H9 (cell line): ENCODE measurements at regions not wholly inside any gene's neighbourhood (a gene's known extent, or its start where the extent isn't known, plus 50 kb on each side); places are given as distances from the start of the nearest gene placed in this dataset.

ENCODE experiments used
- DNase-seq: peaks from one replicate; pipeline ENCODE4 v3.0.0-alpha.2; 2017
- H2AFZ ChIP-seq: one replicate; pipeline ENCODE4 v1.6.1; 2013; ENCODE audit warnings: mild to moderate bottlenecking, low read length, control low read depth, moderate library complexity
- H2AK5ac ChIP-seq: 2 replicates; pipeline ENCODE4 v1.6.1; 2013; ENCODE audit warnings: low read length, control low read depth, mixed read lengths; ENCODE audit not compliant: insufficient read length
- H2BK120ac ChIP-seq: one replicate; pipeline ENCODE4 v1.6.1; 2013; ENCODE audit warnings: low read depth, mild to moderate bottlenecking, low read length, control low read depth, inconsistent platforms; ENCODE audit not compliant: poor library complexity, severe bottlenecking
- H2BK12ac ChIP-seq: 2 replicates; pipeline ENCODE4 v1.6.1; 2013; ENCODE audit warnings: low read length, control low read depth, mixed read lengths, low read depth; ENCODE audit not compliant: insufficient read length
- H2BK15ac ChIP-seq: 2 replicates; pipeline ENCODE4 v1.6.1; 2013; ENCODE audit warnings: low read depth, low read length, control low read depth
- H2BK20ac ChIP-seq: one replicate; pipeline ENCODE4 v1.6.1; 2013; ENCODE audit warnings: low read depth, mild to moderate bottlenecking, low read length, control low read depth, inconsistent platforms; ENCODE audit not compliant: poor library complexity, severe bottlenecking
- H2BK5ac ChIP-seq: 2 replicates; pipeline ENCODE4 v1.6.1; 2013; ENCODE audit warnings: low read length, control low read depth, mixed read lengths; ENCODE audit not compliant: insufficient read length
- H3K14ac ChIP-seq: 2 replicates; pipeline ENCODE4 v1.6.1; 2013; ENCODE audit warnings: low read length, control low read depth; ENCODE audit not compliant: insufficient read depth
- H3K18ac ChIP-seq: 2 replicates; pipeline ENCODE4 v1.6.1; 2013; ENCODE audit warnings: low read depth, mild to moderate bottlenecking, mixed read lengths, low read length, control low read depth; ENCODE audit not compliant: insufficient read length
- H3K23ac ChIP-seq: 2 replicates; pipeline ENCODE4 v1.6.1; 2013; ENCODE audit warnings: low read length, control low read depth, mixed read lengths, low read depth; ENCODE audit not compliant: insufficient read length
- H3K23me2 ChIP-seq: 2 replicates; pipeline ENCODE4 v1.6.1; 2013; ENCODE audit warnings: low read depth, mild to moderate bottlenecking, mixed read lengths, low read length, control low read depth; ENCODE audit not compliant: insufficient read length, poor library complexity, severe bottlenecking
- H3K27ac ChIP-seq: 2 replicates; pipeline ENCODE4 v1.5.1; 2013; ENCODE audit warnings: low read length, control low read depth, mixed read lengths, low read depth; ENCODE audit not compliant: insufficient read length
- H3K27me3 ChIP-seq: 2 replicates; pipeline ENCODE4 v1.6.1; 2013; ENCODE audit warnings: low read length, control low read depth, inconsistent platforms; ENCODE audit not compliant: insufficient read depth
- H3K4ac ChIP-seq: 2 replicates; pipeline ENCODE4 v1.6.1; 2013; ENCODE audit warnings: low read depth, mild to moderate bottlenecking, control low read depth, inconsistent platforms, low read length, moderate library complexity
- H3K4me1 ChIP-seq: 2 replicates; pipeline ENCODE4 v1.6.1; 2013; ENCODE audit warnings: low read length, control low read depth, inconsistent platforms; ENCODE audit not compliant: insufficient read depth
- H3K4me2 ChIP-seq: 2 replicates; pipeline ENCODE4 v1.6.1; 2013; ENCODE audit warnings: low read length, control low read depth, mixed read lengths; ENCODE audit not compliant: insufficient read length, insufficient read depth
- H3K56ac ChIP-seq: 2 replicates; pipeline ENCODE4 v1.6.1; 2013; ENCODE audit warnings: low read depth, mild to moderate bottlenecking, mixed read lengths, low read length, control low read depth; ENCODE audit not compliant: insufficient read length
- H3K79me1 ChIP-seq: 2 replicates; pipeline ENCODE4 v1.6.1; 2013; ENCODE audit warnings: low read depth, mild to moderate bottlenecking, moderate library complexity, low read length, control low read depth, inconsistent platforms; ENCODE audit not compliant: insufficient read depth, poor library complexity, severe bottlenecking
- H3K79me2 ChIP-seq: 2 replicates; pipeline ENCODE4 v1.6.1; 2013; ENCODE audit warnings: low read length, control low read depth, inconsistent platforms; ENCODE audit not compliant: insufficient read depth
- H3K9ac ChIP-seq: 2 replicates; pipeline ENCODE4 v1.6.1; 2013; ENCODE audit warnings: low read length, control low read depth, mixed read lengths; ENCODE audit not compliant: insufficient read length; ENCODE audit errors: extremely low read depth
- H3K9me3 ChIP-seq: one replicate; pipeline ENCODE4 v1.6.1; 2013; ENCODE audit warnings: low read depth, low read length, inconsistent platforms; ENCODE audit not compliant: control insufficient read depth
- H3T11ph ChIP-seq: one replicate; pipeline ENCODE4 v1.6.1; 2013; ENCODE audit warnings: mild to moderate bottlenecking, low read length, control low read depth, inconsistent platforms
- H4K20me1 ChIP-seq: one replicate; pipeline ENCODE4 v1.6.1; 2013; ENCODE audit not compliant: control insufficient read depth, insufficient read length, insufficient read depth
- H4K5ac ChIP-seq: 2 replicates; pipeline ENCODE4 v1.6.1; 2013; ENCODE audit warnings: low read depth, mild to moderate bottlenecking, mixed read lengths, low read length, control low read depth; ENCODE audit not compliant: insufficient read length
- H4K8ac ChIP-seq: replicated peaks from 2 replicates; pipeline ENCODE4 v1.6.1; 2013; ENCODE audit warnings: low read length, control low read depth, mixed read lengths, low read depth; ENCODE audit not compliant: insufficient read length
- H4K91ac ChIP-seq: 2 replicates; pipeline ENCODE4 v1.6.1; 2013; ENCODE audit warnings: low read depth, mild to moderate bottlenecking, moderate library complexity, mixed read lengths, low read length, control low read depth; ENCODE audit not compliant: insufficient read length
- H3K27ac Mint-ChIP-seq, 3 experiments: 2 replicates in 2 of 3; 3 replicates in 1 of 3; pipeline ENCODE4 v1.8.0; 2020 to 2021; ENCODE audit warnings: mixed read lengths in 3 of 3, mild to moderate bottlenecking in 1 of 3, moderate library complexity in 1 of 3
- H3K27me3 Mint-ChIP-seq: 2 replicates; pipeline ENCODE4 v1.8.0; 2021; ENCODE audit warnings: low read depth, mild to moderate bottlenecking, moderate library complexity, mixed read lengths
- H3K36me3 Mint-ChIP-seq, 3 experiments: 2 replicates in 2 of 3; 3 replicates in 1 of 3; pipeline ENCODE4 v1.8.0; 2020 to 2021; ENCODE audit warnings: low read depth in 3 of 3, mixed read lengths in 3 of 3; ENCODE audit not compliant: insufficient read depth in 1 of 3
- H3K4me1 Mint-ChIP-seq, 2 experiments: 2 replicates each; pipeline ENCODE4 v1.8.0; 2020; ENCODE audit warnings: mixed read lengths in 2 of 2
- H3K4me3 Mint-ChIP-seq, 2 experiments: 2 replicates in 1 of 2; 3 replicates in 1 of 2; pipeline ENCODE4 v1.8.0; 2020 to 2021; ENCODE audit warnings: mild to moderate bottlenecking in 2 of 2, mixed read lengths in 2 of 2, moderate library complexity in 1 of 2
- H3K9me3 Mint-ChIP-seq, 2 experiments: 2 replicates in 1 of 2; 3 replicates in 1 of 2; pipeline ENCODE4 v1.8.0; 2020; ENCODE audit warnings: mild to moderate bottlenecking in 2 of 2, mixed read lengths in 2 of 2, moderate library complexity in 1 of 2
- CTCF ChIP-seq: fragments of 200-600 bp; sonication (generic); conservative IDR thresholded peaks from 3 replicates; pipeline ENCODE4 v1.8.0; 2021; ENCODE audit warnings: antibody characterized with exemption, mild to moderate bottlenecking
- WGBS: extraction: QIAGEN DNeasy Blood & Tissue Kit; methylation state at CpG from one replicate; pipeline ENCODE4 v1.1.7; 2013; ENCODE audit warnings: missing lambda C conversion rate, low lambda C conversion rate, mixed read lengths; ENCODE audit not compliant: insufficient read length; ENCODE audit errors: extremely low coverage; 5-methylcytosine and 5-hydroxymethylcytosine counted together

GRCh38 chr2:89850481-89850880, 1159.0 kb downstream of the RPIA start:
- Histone ChIP-seq H2AK5ac (no peak overlapping the region), H2AFZ (no peak overlapping the region), H3T11ph (no peak overlapping the region), H3K79me2 (no peaks in the 10 kb centered on the region), H3K9me3 (peaks cover 62% of the 10 kb centered on the region), H3K23me2 (no peaks in the 10 kb centered on the region), H3K18ac (no peak overlapping the region), H3K9ac (no peak overlapping the region), H2BK120ac (no peak overlapping the region), H4K20me1 (no peaks in the 10 kb centered on the region), H3K4me1 (no peaks in the 10 kb centered on the region), H3K23ac (no peak overlapping the region), H2BK20ac (no peak overlapping the region), H4K91ac (no peak overlapping the region), H2BK12ac (no peak overlapping the region), H3K4ac (no peak overlapping the region), H4K5ac (no peak overlapping the region), H3K56ac (no peak overlapping the region), H3K27me3 (no peaks in the 10 kb centered on the region; the same call in 1 of the 2 replicates), H3K4me2 (no peak overlapping the region), H3K14ac (no peak overlapping the region), H2BK15ac (no peak overlapping the region), H3K27ac (no peak overlapping the region), H4K8ac (no peak overlapping the region), H3K79me1 (no peaks in the 10 kb centered on the region), H2BK5ac (no peak overlapping the region)
- peaks cover 7 to 54% (median 22%) of the 10 kb centered on the region in 3 experiments; a peak in 6 of 7 replicates for H3K36me3 Mint-ChIP-seq
- peaks cover 61 to 62% of the 10 kb centered on the region in 2 experiments for H3K9me3 Mint-ChIP-seq
- no peak overlapping the region for H3K27ac Mint-ChIP-seq
- DNase-seq = no peak
- H3K4me3 Mint-ChIP-seq = no peak overlapping the region
- WGBS = no CpG with 5 or more reads among the region's 3 CpGs
- no peak for TF ChIP-seq CTCF
- H3K4me1 Mint-ChIP-seq = no peaks in the 10 kb centered on the region
- peaks cover 3% of the 10 kb centered on the region for H3K27me3 Mint-ChIP-seq
